OCI-LY1 (cell line): ENCODE measurements at regions not wholly inside any gene's neighbourhood (a gene's known extent, or its start where the extent isn't known, plus 50 kb on each side); places are given as distances from the start of the nearest gene placed in this dataset.

Experiments
- EZH2 ChIP-seq: fragments of 200-600 bp; sonication (generic), shearing (Covaris generic); IDR thresholded peaks from 2 replicates; pipeline ENCODE4 v1.8.0; 2017; ENCODE audit warnings: borderline replicate concordance, mixed run types, mild to moderate bottlenecking, antibody characterized with exemption, low read length, moderate library complexity, mixed read lengths
- TF ChIP-seq, protein P1 (sequence below): fragments of 200-600 bp; sonication (generic), shearing (Covaris generic); IDR thresholded peaks from 2 replicates; pipeline ENCODE4 v1.5.1; 2017; ENCODE audit warnings: mild to moderate bottlenecking, antibody characterized with exemption, low read length, moderate library complexity, mixed read lengths

DNA sequence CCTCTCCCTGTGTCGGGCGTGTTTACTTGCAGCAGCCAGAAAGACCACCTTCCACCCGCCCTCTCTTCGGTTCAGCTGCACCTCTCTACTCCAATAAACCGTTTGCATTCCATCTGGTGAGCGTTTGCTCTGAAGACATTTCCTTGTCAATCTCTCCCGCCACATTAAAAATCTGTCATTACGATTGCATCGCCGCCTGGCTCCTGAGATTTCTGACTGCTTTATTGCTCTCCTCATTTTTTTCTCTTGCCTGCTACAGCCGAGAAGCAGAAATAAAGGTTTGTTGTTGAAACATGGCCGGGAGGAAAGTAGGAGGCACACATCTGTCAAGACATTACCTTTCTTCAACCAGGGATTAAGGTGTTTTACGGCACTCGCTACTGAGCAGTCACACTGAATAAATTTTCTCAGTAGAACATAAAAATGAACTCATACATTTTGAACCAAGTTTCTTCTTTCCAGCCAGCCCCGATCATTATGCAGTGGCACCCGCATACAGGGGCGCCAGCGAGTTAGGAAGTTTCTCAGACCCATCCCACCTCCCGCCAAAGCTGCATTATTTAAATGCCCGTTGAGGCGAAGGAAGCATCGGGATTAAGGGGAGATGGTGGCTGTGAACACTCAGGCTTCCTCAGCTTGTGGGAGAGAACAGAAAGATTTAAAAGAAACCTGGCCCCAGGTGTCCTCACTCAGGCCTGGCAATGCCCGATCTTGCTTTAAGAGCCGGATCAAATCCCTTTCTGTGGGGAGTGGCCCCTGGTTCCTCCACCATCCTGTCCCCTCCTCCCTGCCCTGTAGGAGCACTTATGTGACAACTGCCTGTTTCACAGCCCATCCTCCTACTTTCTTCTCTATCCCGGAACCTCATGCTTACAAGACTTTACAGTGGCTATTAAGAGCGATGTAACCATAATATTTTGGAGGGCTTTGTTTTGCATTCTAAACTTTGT, 1108.9 kb downstream of the BCL11B start:
- TF ChIP-seq, protein P1, sequence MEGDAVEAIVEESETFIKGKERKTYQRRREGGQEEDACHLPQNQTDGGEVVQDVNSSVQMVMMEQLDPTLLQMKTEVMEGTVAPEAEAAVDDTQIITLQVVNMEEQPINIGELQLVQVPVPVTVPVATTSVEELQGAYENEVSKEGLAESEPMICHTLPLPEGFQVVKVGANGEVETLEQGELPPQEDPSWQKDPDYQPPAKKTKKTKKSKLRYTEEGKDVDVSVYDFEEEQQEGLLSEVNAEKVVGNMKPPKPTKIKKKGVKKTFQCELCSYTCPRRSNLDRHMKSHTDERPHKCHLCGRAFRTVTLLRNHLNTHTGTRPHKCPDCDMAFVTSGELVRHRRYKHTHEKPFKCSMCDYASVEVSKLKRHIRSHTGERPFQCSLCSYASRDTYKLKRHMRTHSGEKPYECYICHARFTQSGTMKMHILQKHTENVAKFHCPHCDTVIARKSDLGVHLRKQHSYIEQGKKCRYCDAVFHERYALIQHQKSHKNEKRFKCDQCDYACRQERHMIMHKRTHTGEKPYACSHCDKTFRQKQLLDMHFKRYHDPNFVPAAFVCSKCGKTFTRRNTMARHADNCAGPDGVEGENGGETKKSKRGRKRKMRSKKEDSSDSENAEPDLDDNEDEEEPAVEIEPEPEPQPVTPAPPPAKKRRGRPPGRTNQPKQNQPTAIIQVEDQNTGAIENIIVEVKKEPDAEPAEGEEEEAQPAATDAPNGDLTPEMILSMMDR, result no peak
- TF ChIP-seq EZH2, result no peak
